ENCODE measurements at regions not wholly inside any gene's neighbourhood (a gene's known extent, or its start where the extent isn't known, plus 50 kb on each side); places are given as distances from the start of the nearest gene placed in this dataset.

DNA sequence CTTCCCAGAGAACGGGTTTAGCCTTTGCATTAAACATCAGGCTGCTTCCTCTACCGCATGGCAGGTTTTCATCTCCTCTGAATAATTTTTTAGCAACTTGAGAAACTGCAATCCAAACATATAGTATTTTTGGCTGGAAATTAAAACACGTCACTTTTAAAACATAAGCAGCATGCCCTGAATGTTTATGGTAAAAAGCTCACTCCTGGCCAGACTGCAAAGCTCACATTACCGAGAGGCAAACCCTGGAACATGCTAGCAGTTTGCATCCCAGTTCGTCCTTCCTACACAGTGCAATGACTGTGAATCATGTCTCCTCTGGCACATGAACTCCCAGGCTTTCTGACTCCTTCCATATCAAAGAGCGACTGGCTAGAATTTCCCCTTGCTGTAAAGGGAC, 312.3 kb downstream of the RRAGC start:
- H3K9me3 ChIP-seq (ENCODE audit: control insufficient read depth in 1 of 2, insufficient read depth in 1 of 2, low read depth in 1 of 2, low read length in 2 of 2) = no peaks in the 10 kb centered on the region
- RAD21 ChIA-PET (ENCODE audit: low non-redundant PET in 1 of 2, low total read pairs in 2 of 2, uncharacterized antibody in 2 of 2, unreplicated experiment in 2 of 2) = no interaction called here
- peaks cover 36% of the 10 kb centered on the region for H3K27me3 ChIP-seq (ENCODE audit: insufficient read depth, low read length)
- no peak for ATAC-seq
- H2AFZ ChIP-seq (ENCODE audit: low read depth, low read length, poor library complexity, severe bottlenecking) = no peak overlapping the region
- H3K36me3 ChIP-seq (ENCODE audit: control insufficient read depth in 1 of 2, insufficient read depth in 2 of 2, low read length in 2 of 2) = no peaks in the 10 kb centered on the region
- no peaks in the 10 kb centered on the region for H3K9me2 ChIP-seq (ENCODE audit: insufficient read depth)
- H3K9ac ChIP-seq (ENCODE audit: low read length) = no peak overlapping the region
- H3K4me1 ChIP-seq (ENCODE audit: control insufficient read depth in 1 of 2, insufficient read depth in 2 of 2, low read length in 2 of 2) = no peaks in the 10 kb centered on the region
- BruUV-seq (replicated peaks) = no TSS peak
- H3K79me2 ChIP-seq (ENCODE audit: insufficient read depth, low read length) = no peaks in the 10 kb centered on the region
- H3K27ac ChIP-seq (ENCODE audit: low read depth, low read length) = no peak overlapping the region
- H4K20me1 ChIP-seq (ENCODE audit: insufficient read depth) = no peaks in the 10 kb centered on the region
- no peak for DNase-seq (ENCODE audit: low read depth, low spot score)
- POLR2A ChIA-PET = no interaction called here
- H3K4me3 ChIP-seq (replicated peaks in 1 of 2; ENCODE audit: low read depth in 1 of 2, low read length in 2 of 2) = no peak overlapping the region
- TF ChIP-seq ELF1 (IDR thresholded peaks at IDR 0.05; ENCODE audit: borderline replicate concordance, low read depth) = no peak
- no peak overlapping the region for H3K4me2 ChIP-seq (ENCODE audit: low read length)
- intact Hi-C loops (cut with micrococcal nuclease) = no loop called here
- CTCF ChIA-PET = no interaction called here

GRCh38 chr1:38546636-38547035, 312.9 kb downstream of the RRAGC start:
- ATAC-seq (no peak), DNase-seq (ENCODE audit: low read depth, low spot score) (no peak)
- ChIA-PET RAD21 (ENCODE audit: low non-redundant PET in 1 of 2, low total read pairs in 2 of 2, uncharacterized antibody in 2 of 2, unreplicated experiment in 2 of 2) (no interaction called here), POLR2A (no interaction called here), CTCF (no interaction called here)
- intact Hi-C loops (cut with micrococcal nuclease) = no loop called here
- H3K27ac ChIP-seq (ENCODE audit: low read depth, low read length) = no peak overlapping the region
- H3K27me3 ChIP-seq (ENCODE audit: insufficient read depth, low read length) = peaks cover 30% of the 10 kb centered on the region
- H3K9me3 ChIP-seq (ENCODE audit: control insufficient read depth in 1 of 2, insufficient read depth in 1 of 2, low read depth in 1 of 2, low read length in 2 of 2) = no peaks in the 10 kb centered on the region
- H4K20me1 ChIP-seq (ENCODE audit: insufficient read depth) = no peaks in the 10 kb centered on the region
- no peaks in the 10 kb centered on the region for H3K79me2 ChIP-seq (ENCODE audit: insufficient read depth, low read length)
- H3K9me2 ChIP-seq (ENCODE audit: insufficient read depth) = no peaks in the 10 kb centered on the region
- H3K36me3 ChIP-seq (ENCODE audit: control insufficient read depth in 1 of 2, insufficient read depth in 2 of 2, low read length in 2 of 2) = no peaks in the 10 kb centered on the region
- H3K9ac ChIP-seq (ENCODE audit: low read length) = no peak overlapping the region
- BruUV-seq (replicated peaks) = no TSS peak
- no peak overlapping the region for H2AFZ ChIP-seq (ENCODE audit: low read depth, low read length, poor library complexity, severe bottlenecking)
- H3K4me1 ChIP-seq (ENCODE audit: control insufficient read depth in 1 of 2, insufficient read depth in 2 of 2, low read length in 2 of 2) = no peaks in the 10 kb centered on the region
- no peak overlapping the region for H3K4me3 ChIP-seq (replicated peaks in 1 of 2; ENCODE audit: low read depth in 1 of 2, low read length in 2 of 2)
- H3K4me2 ChIP-seq (ENCODE audit: low read length) = no peak overlapping the region
- TF ChIP-seq TCF7L2 (IDR thresholded peaks at IDR 0.05; ENCODE audit: borderline replicate concordance, extremely low read depth, insufficient read depth, insufficient read length) = no peak
- TF ChIP-seq REST (IDR thresholded peaks at IDR 0.05; ENCODE audit: low read depth) = no peak
- TF ChIP-seq JUND (IDR thresholded peaks at IDR 0.05) = no peak
- TF ChIP-seq FOSL1 (IDR thresholded peaks at IDR 0.05; ENCODE audit: low read depth) = no peak
